HL-60 (cell line): ENCODE measurements at regions not wholly inside any gene's neighbourhood (a gene's known extent, or its start where the extent isn't known, plus 50 kb on each side); places are given as distances from the start of the nearest gene placed in this dataset.

ENCODE experiments used
- DNase-seq, 2 experiments: peaks; one replicate each; pipeline ENCODE4 v3.0.0-alpha.2; 2010 to 2020; ENCODE audit warnings: low read depth in 1 of 2, low spot score in 1 of 2
- H3K27ac ChIP-seq: fragments of 250-450 bp; sonication (Bioruptor Pico); replicated peaks from 2 replicates; pipeline ENCODE4 v1.5.1; 2020; ENCODE audit warnings: mild to moderate bottlenecking, moderate library complexity
- H3K27me3 ChIP-seq: fragments of 250-450 bp; sonication (Bioruptor Pico); 2 replicates; pipeline ENCODE4 v1.5.1; 2021; ENCODE audit warnings: mild to moderate bottlenecking, moderate library complexity; ENCODE audit not compliant: insufficient read depth, poor library complexity, severe bottlenecking
- H3K4me3 ChIP-seq: replicated peaks from 2 replicates; pipeline ENCODE4 v1.5.1; 2011; ENCODE audit warnings: mild to moderate bottlenecking, control low read depth, low read length; ENCODE audit not compliant: insufficient read depth
- CTCF ChIP-seq: IDR thresholded peaks from one replicate; pipeline ENCODE4 v1.5.1; 2011; ENCODE audit warnings: low read length, control low read depth, inconsistent platforms; ENCODE audit not compliant: insufficient read depth
- GABPA ChIP-seq: IDR thresholded peaks from 2 replicates; pipeline ENCODE4 v1.6.1; 2012; ENCODE audit warnings: low read depth
- POLR2AphosphoS5 ChIP-seq: IDR thresholded peaks from 2 replicates; pipeline ENCODE4 v1.6.1; 2012; ENCODE audit warnings: low read depth
- REST ChIP-seq: IDR thresholded peaks from 2 replicates; pipeline ENCODE4 v1.6.1; 2012; ENCODE audit warnings: low read depth; ENCODE audit not compliant: insufficient replicate concordance
- SPI1 ChIP-seq: IDR thresholded peaks from 2 replicates; pipeline ENCODE4 v1.6.1; 2012; ENCODE audit warnings: low read depth, mild to moderate bottlenecking, borderline replicate concordance

GRCh38 chr3:72183489-72183888, 398.5 kb upstream of the PROK2 start:
- H3K4me3 ChIP-seq: no peak overlapping the region
- no peak for DNase-seq
- TF ChIP-seq CTCF (no peak), SPI1 (no peak), REST (no peak), GABPA (no peak), POLR2AphosphoS5 (no peak)
- no peak overlapping the region for H3K27ac ChIP-seq
- H3K27me3 ChIP-seq: no peaks in the 10 kb centered on the region

- H3K4me3 ChIP-seq: no peak overlapping the region
- no peak for DNase-seq
- no peaks in the 10 kb centered on the region for H3K27me3 ChIP-seq
- H3K27ac ChIP-seq: no peak overlapping the region
- TF ChIP-seq SPI1 (peak; percentile 70), POLR2AphosphoS5 (no peak)
Measured at GRCh38 chr3:72182206-72182605, 397.3 kb upstream of the PROK2 start.

GRCh38 chr3:72181251-72181650, 396.3 kb upstream of the PROK2 start:
- no peak overlapping the region for H3K4me3 ChIP-seq
- no peak overlapping the region for H3K27ac ChIP-seq
- H3K27me3 ChIP-seq: no peaks in the 10 kb centered on the region
- no peak for DNase-seq
- TF ChIP-seq SPI1: no peak
- no peak for TF ChIP-seq POLR2AphosphoS5
- no peak for TF ChIP-seq REST
- TF ChIP-seq GABPA: no peak
- TF ChIP-seq CTCF: no peak

- no peak for DNase-seq
- no peak overlapping the region for H3K4me3 ChIP-seq
- H3K27ac ChIP-seq: no peak overlapping the region
- no peaks in the 10 kb centered on the region for H3K27me3 ChIP-seq
- no peak for TF ChIP-seq REST
- TF ChIP-seq GABPA: no peak
- no peak for TF ChIP-seq CTCF
- no peak for TF ChIP-seq POLR2AphosphoS5
- no peak for TF ChIP-seq SPI1
Measured at GRCh38 chr3:72180405-72180804, 395.5 kb upstream of the PROK2 start.
